Hepatocyte (in vitro differentiated cells): ENCODE measurements at regions not wholly inside any gene's neighbourhood (a gene's known extent, or its start where the extent isn't known, plus 50 kb on each side); places are given as distances from the start of the nearest gene placed in this dataset.

Source experiments
- DNase-seq: peaks from one replicate; pipeline ENCODE4 v3.0.0-alpha.2; 2016; ENCODE audit warnings: low spot score
- H2AFZ ChIP-seq: fragments of 200-600 bp; sonication (generic); 2 replicates; pipeline ENCODE4 v1.6.0; 2016; ENCODE audit warnings: antibody characterized with exemption, mild to moderate bottlenecking
- H3K27ac ChIP-seq: fragments of 200-600 bp; sonication (generic); 2 replicates; pipeline ENCODE4 v1.5.1; 2016; ENCODE audit warnings: mild to moderate bottlenecking
- H3K27me3 ChIP-seq: fragments of 200-600 bp; sonication (generic); 2 replicates; pipeline ENCODE4 v1.6.1; 2016
- H3K36me3 ChIP-seq: fragments of 200-600 bp; sonication (generic); replicated peaks from 2 replicates; pipeline ENCODE4 v1.5.1; 2016; ENCODE audit warnings: low read depth; ENCODE audit not compliant: insufficient read depth
- H3K4me1 ChIP-seq: fragments of 200-600 bp; sonication (generic); 2 replicates; pipeline ENCODE4 v1.5.1; 2016; ENCODE audit warnings: mild to moderate bottlenecking, moderate library complexity; ENCODE audit not compliant: insufficient read depth
- H3K4me2 ChIP-seq: fragments of 200-600 bp; sonication (generic); 2 replicates; pipeline ENCODE4 v1.6.0; 2016
- H3K4me3 ChIP-seq: fragments of 200-600 bp; sonication (generic); 2 replicates; pipeline ENCODE4 v1.5.1; 2016; ENCODE audit warnings: mild to moderate bottlenecking
- H3K79me2 ChIP-seq: fragments of 200-600 bp; sonication (generic); 2 replicates; pipeline ENCODE4 v1.6.0; 2017; ENCODE audit warnings: mild to moderate bottlenecking
- H3K9me2 ChIP-seq: fragments of 200-600 bp; sonication (generic); replicated peaks from 2 replicates; pipeline ENCODE4 v1.6.0; 2017; ENCODE audit warnings: mild to moderate bottlenecking; ENCODE audit not compliant: insufficient read depth
- H3K9me3 ChIP-seq: fragments of 200-600 bp; sonication (generic); 2 replicates; pipeline ENCODE4 v1.5.1; 2016; ENCODE audit warnings: low read depth, mild to moderate bottlenecking
- H4K20me1 ChIP-seq: fragments of 200-600 bp; sonication (generic); 2 replicates; pipeline ENCODE4 v1.6.0; 2016; ENCODE audit warnings: mild to moderate bottlenecking; ENCODE audit not compliant: insufficient read depth, poor library complexity, severe bottlenecking
- EZH2 ChIP-seq: fragments of 200-600 bp; sonication (generic); IDR thresholded peaks from 2 replicates; pipeline ENCODE4 v1.6.1; 2016; ENCODE audit warnings: antibody characterized with exemption, mild to moderate bottlenecking, borderline replicate concordance
- EZH2phosphoT487 ChIP-seq: fragments of 200-600 bp; sonication (generic); IDR thresholded peaks from one replicate; pipeline ENCODE4 v1.6.1; 2018; ENCODE audit warnings: antibody characterized with exemption, mild to moderate bottlenecking, low read depth, moderate library complexity; ENCODE audit not compliant: unreplicated experiment, severe bottlenecking
- WGBS: methylation state at CpG from one replicate; pipeline ENCODE4 v1.1.6; 2016; ENCODE audit warnings: low lambda C conversion rate; ENCODE audit errors: missing lambda C conversion rate; 5-methylcytosine and 5-hydroxymethylcytosine counted together
- TF ChIP-seq, protein P1 (sequence below): fragments of 200-600 bp; sonication (generic); IDR thresholded peaks from 2 replicates; pipeline ENCODE4 v1.5.1; 2016; ENCODE audit warnings: antibody characterized with exemption, mild to moderate bottlenecking; ENCODE audit not compliant: poor library complexity

- 52% methylated on average over 3 of the region's 3 CpGs for WGBS
- Histone ChIP-seq H3K9me2 (no peaks in the 10 kb centered on the region), H3K4me1 (no peaks in the 10 kb centered on the region), H3K79me2 (no peaks in the 10 kb centered on the region), H3K36me3 (no peaks in the 10 kb centered on the region), H3K27ac (no peak overlapping the region), H3K27me3 (no peaks in the 10 kb centered on the region), H4K20me1 (no peaks in the 10 kb centered on the region), H2AFZ (no peak overlapping the region), H3K4me3 (no peak overlapping the region), H3K9me3 (no peaks in the 10 kb centered on the region), H3K4me2 (no peak overlapping the region)
- no peak for TF ChIP-seq EZH2phosphoT487
- TF ChIP-seq, protein P1, sequence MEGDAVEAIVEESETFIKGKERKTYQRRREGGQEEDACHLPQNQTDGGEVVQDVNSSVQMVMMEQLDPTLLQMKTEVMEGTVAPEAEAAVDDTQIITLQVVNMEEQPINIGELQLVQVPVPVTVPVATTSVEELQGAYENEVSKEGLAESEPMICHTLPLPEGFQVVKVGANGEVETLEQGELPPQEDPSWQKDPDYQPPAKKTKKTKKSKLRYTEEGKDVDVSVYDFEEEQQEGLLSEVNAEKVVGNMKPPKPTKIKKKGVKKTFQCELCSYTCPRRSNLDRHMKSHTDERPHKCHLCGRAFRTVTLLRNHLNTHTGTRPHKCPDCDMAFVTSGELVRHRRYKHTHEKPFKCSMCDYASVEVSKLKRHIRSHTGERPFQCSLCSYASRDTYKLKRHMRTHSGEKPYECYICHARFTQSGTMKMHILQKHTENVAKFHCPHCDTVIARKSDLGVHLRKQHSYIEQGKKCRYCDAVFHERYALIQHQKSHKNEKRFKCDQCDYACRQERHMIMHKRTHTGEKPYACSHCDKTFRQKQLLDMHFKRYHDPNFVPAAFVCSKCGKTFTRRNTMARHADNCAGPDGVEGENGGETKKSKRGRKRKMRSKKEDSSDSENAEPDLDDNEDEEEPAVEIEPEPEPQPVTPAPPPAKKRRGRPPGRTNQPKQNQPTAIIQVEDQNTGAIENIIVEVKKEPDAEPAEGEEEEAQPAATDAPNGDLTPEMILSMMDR: no peak
- no peak for TF ChIP-seq EZH2
- DNase-seq: no peak
These were observed 174.1 kb upstream of the MCHR2 start for GRCh38 chr6:100168148-100168547.

GRCh38 chr6:100167585-100167984, 173.6 kb upstream of the MCHR2 start:
- TF ChIP-seq, protein P1: no peak
- TF ChIP-seq EZH2 (no peak), EZH2phosphoT487 (no peak)
- Histone ChIP-seq H3K36me3 (no peaks in the 10 kb centered on the region), H3K4me3 (no peak overlapping the region), H2AFZ (no peak overlapping the region), H3K27ac (no peak overlapping the region), H3K4me1 (no peaks in the 10 kb centered on the region), H3K9me2 (no peaks in the 10 kb centered on the region), H3K27me3 (no peaks in the 10 kb centered on the region), H3K79me2 (no peaks in the 10 kb centered on the region), H3K9me3 (no peaks in the 10 kb centered on the region), H4K20me1 (no peaks in the 10 kb centered on the region), H3K4me2 (no peak overlapping the region)
- no peak for DNase-seq
- WGBS: 38% methylated on average over 4 of the region's 4 CpGs

- WGBS: 35% methylated on average over 2 of the region's 2 CpGs
- Histone ChIP-seq H4K20me1 (no peaks in the 10 kb centered on the region), H3K4me2 (no peak overlapping the region), H3K9me3 (no peaks in the 10 kb centered on the region), H3K27me3 (no peaks in the 10 kb centered on the region), H3K4me1 (no peaks in the 10 kb centered on the region), H2AFZ (no peak overlapping the region), H3K9me2 (no peaks in the 10 kb centered on the region), H3K27ac (no peak overlapping the region), H3K36me3 (no peaks in the 10 kb centered on the region), H3K79me2 (no peaks in the 10 kb centered on the region), H3K4me3 (no peak overlapping the region)
- TF ChIP-seq, protein P1: no peak
- no peak for TF ChIP-seq EZH2phosphoT487
- no peak for TF ChIP-seq EZH2
- DNase-seq: no peak
These were observed 172.9 kb upstream of the MCHR2 start for GRCh38 chr6:100166956-100167355.

GRCh38 chr6:100165442-100165841, 171.4 kb upstream of the MCHR2 start:
- no peaks in the 10 kb centered on the region for H3K36me3 ChIP-seq
- H3K4me3 ChIP-seq: no peak overlapping the region
- no peaks in the 10 kb centered on the region for H3K9me2 ChIP-seq
- no peaks in the 10 kb centered on the region for H3K4me1 ChIP-seq
- DNase-seq: no peak
- no peaks in the 10 kb centered on the region for H3K79me2 ChIP-seq
- no peak for TF ChIP-seq EZH2phosphoT487
- TF ChIP-seq EZH2: no peak
- TF ChIP-seq, protein P1: no peak
- H3K9me3 ChIP-seq: no peaks in the 10 kb centered on the region
- H2AFZ ChIP-seq: no peak overlapping the region
- no peaks in the 10 kb centered on the region for H3K27me3 ChIP-seq
- no peak overlapping the region for H3K4me2 ChIP-seq
- no peaks in the 10 kb centered on the region for H4K20me1 ChIP-seq
- no peak overlapping the region for H3K27ac ChIP-seq
